ENCODE measurements at regions not wholly inside any gene's neighbourhood (a gene's known extent, or its start where the extent isn't known, plus 50 kb on each side); places are given as distances from the start of the nearest gene placed in this dataset.
"Not testable (repeated sequence)": the region's sequence is repeated elsewhere in the genome, so short reads cannot be mapped to it uniquely, and the experiment has no call there.

DNA sequence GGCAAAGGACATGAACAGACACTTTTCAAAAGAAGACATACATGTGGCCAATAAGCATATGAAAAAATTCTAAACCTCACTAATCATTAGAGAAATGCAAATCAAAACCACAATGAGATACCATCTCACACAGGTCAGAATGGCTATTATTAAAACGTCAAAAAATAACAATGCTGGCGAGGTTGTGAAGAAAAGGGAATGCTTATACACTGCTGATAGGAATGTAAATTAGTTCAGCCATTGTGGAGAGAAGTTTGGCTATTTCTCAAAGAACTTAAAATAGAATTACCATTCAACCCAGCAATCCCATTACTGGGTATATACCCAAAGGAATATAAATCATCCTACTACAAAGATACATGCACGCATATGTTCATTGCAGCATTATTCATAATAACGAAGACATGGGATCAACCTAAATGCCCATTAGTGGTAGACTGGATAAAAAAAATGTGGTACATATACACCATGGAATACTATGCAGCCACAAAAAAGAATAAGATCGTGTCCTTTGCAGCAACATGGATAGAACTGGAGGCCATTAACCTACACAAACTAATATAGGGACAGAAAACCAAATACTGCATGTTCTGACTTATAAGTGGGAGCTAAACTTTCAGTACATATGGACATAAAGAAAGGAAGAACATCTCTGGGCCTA, 101.7 kb downstream of the KLF5 start:
- not testable (repeated sequence) for DNase-seq (ENCODE audit: low spot score)

DNA sequence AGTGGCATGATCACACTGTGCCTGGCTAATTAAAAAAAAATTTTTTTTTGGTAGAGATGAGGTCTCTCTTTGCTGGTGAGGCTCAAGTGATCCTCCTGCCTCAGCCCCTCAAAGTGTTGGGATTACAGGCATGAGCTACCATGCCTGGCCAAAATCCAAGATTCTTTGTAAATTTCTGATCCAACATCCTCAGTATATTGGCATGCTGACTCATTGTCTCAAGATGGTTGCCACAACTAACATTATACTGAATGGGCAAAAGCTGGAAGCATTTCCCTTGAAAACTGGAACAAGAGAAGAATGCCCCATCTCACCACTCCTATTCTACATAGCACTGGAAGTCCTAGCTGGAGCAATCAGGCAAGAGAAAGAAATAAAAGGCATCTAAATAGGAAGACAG, 100.0 kb downstream of the KLF5 start:
- no peak for DNase-seq (ENCODE audit: low spot score)

GRCh38 chr13:73157031-73157430, 98.2 kb downstream of the KLF5 start:
- DNase-seq (ENCODE audit: low spot score): no peak

DNA sequence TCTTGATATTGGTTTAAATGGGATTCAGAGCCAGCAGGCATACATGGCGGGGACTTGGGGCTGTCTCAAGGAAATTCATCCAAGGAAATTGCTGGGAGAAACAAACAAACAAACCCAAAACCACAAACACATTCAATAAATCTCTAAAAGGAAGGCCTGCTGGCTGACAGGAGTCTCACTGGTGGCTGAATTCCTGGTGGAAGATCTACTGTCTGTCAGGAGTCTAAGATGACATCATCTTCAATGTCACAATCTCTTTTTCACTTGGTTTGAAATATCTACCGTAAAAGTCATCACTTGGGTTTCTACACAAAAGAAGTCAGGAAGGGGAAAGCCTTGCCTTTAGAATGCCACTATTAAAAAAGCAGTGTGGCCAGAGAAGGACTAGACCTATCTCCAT, 87.9 kb downstream of the KLF5 start:
- no peak for DNase-seq (ENCODE audit: low spot score)

GRCh38 chr13:73142071-73142470, 83.3 kb downstream of the KLF5 start:
- DNase-seq (ENCODE audit: low spot score): no peak

DNA sequence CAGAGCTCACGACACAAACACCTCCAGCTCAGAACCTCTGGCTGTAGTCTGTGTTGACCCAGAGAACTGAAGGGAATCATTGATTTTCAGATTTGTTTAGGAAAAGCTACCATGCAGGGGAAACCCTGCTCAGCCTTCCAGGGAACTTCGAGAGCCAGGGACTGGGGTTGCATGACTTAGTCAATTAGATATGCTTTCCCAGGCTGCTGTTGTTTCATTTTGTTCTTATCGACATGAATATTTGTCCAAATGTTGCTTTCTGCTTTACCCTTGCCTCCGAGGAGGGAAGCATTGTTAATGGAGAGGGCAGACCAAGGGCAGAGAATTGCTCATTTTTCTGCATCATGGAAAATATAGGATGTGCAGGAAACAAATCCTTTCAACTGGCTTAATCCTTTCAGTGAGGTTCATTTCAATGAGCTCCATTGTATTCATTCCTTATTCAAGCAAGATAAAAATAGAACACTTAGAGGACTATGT, 82.5 kb downstream of the KLF5 start:
- no peak for DNase-seq (ENCODE audit: low spot score)

GRCh38 chr13:73140801-73141200, 82.0 kb downstream of the KLF5 start:
- no peak for DNase-seq (ENCODE audit: low spot score)

- DNase-seq (ENCODE audit: low spot score): no peak
Observed at GRCh38 chr13:73138638-73139491, 80.1 kb downstream of the KLF5 start.

GRCh38 chr13:73138276-73138637, 79.5 kb downstream of the KLF5 start:
- DNase-seq (ENCODE audit: low spot score): no peak

GRCh38 chr13:73136776-73137175, 78.0 kb downstream of the KLF5 start:
- DNase-seq (ENCODE audit: low spot score): no peak

DNA sequence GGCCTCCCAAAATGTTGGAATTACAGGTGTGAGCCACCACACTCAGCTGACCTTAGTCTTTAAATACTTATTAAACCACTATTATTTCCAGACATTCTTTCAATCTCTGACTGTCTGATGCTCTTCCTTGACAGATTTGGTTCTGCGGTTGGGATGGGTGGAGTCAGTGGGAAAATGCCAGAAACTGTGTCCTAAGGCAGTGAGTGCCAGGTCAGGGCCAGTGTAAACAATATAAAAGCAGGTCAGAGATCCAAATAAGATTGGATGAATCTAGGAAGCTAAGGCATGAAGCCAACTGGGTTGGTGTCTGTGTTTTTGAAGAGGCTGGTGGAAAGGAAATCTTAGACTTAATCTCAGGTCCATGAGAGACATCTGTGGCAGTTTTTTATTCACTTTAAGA, 74.7 kb downstream of the KLF5 start:
- DNase-seq (ENCODE audit: low spot score): no peak

GRCh38 chr13:73131247-73131646, 72.4 kb downstream of the KLF5 start:
- no peak for DNase-seq (ENCODE audit: low spot score)

- DNase-seq (ENCODE audit: low spot score): no peak
Observed at GRCh38 chr13:73129023-73129422, 70.2 kb downstream of the KLF5 start.

Data from CD4-positive, alpha-beta T cell treated with Interleukin-15 for 4 hours (primary cell).